Left kidney (tissue), 1 donor: ENCODE measurements at regions not wholly inside any gene's neighbourhood (a gene's known extent, or its start where the extent isn't known, plus 50 kb on each side); places are given as distances from the start of the nearest gene placed in this dataset.
A peak's percentile ranks its signal among the peaks of the same experiment; 100 is the strongest.
"Not testable (repeated sequence)": the region's sequence is repeated elsewhere in the genome, so short reads cannot be mapped to it uniquely, and the experiment has no call there.

ENCODE experiments used
- DNase-seq: peaks from one replicate; pipeline ENCODE4 v3.0.0-alpha.2; 2013

GRCh38 chr5:42089705-42090104 is 164.6 kb downstream of the FBXO4 start:
- no peak for DNase-seq

GRCh38 chr5:42090162-42090561 is 165.1 kb downstream of the FBXO4 start:
- DNase-seq = no peak

GRCh38 chr5:42099846-42100245 is 174.8 kb downstream of the FBXO4 start:
- not testable (repeated sequence) for DNase-seq

- DNase-seq = no peak
These were observed 183.4 kb downstream of the FBXO4 start for GRCh38 chr5:42108468-42108867.

- no peak for DNase-seq
These were observed 184.0 kb downstream of the FBXO4 start for GRCh38 chr5:42109006-42109572.

- not testable (repeated sequence) for DNase-seq
These were observed 190.6 kb downstream of the FBXO4 start for GRCh38 chr5:42115721-42116120.

GRCh38 chr5:42120070-42120469 is 195.0 kb downstream of the FBXO4 start:
- no peak for DNase-seq

GRCh38 chr5:42121401-42121800 is 196.3 kb downstream of the FBXO4 start:
- peak; percentile 55 for DNase-seq

GRCh38 chr5:42131081-42131480 is 206.0 kb downstream of the FBXO4 start:
- DNase-seq = no peak

- DNase-seq = no peak
These were observed 218.3 kb downstream of the FBXO4 start for GRCh38 chr5:42143361-42143760.

GRCh38 chr5:42148813-42149212 is 223.7 kb downstream of the FBXO4 start:
- no peak for DNase-seq

- DNase-seq = no peak
These were observed 232.1 kb downstream of the FBXO4 start for GRCh38 chr5:42157215-42157614.

- no peak for DNase-seq
These were observed 238.0 kb downstream of the FBXO4 start for GRCh38 chr5:42163083-42163482.

GRCh38 chr5:42168091-42168670 is 243.1 kb downstream of the FBXO4 start:
- no peak for DNase-seq

- not testable (repeated sequence) for DNase-seq
These were observed 247.1 kb upstream of the GHR start for GRCh38 chr5:42176118-42176517.

GRCh38 chr5:42179843-42180242 is 243.4 kb upstream of the GHR start:
- not testable (repeated sequence) for DNase-seq

- DNase-seq = no peak
These were observed 206.3 kb upstream of the GHR start for GRCh38 chr5:42216904-42217303.

- no peak for DNase-seq
These were observed 205.4 kb upstream of the GHR start for GRCh38 chr5:42217791-42218190.

- no peak for DNase-seq
These were observed 198.2 kb upstream of the GHR start for GRCh38 chr5:42225009-42225408.

GRCh38 chr5:42228279-42228678 is 195.0 kb upstream of the GHR start:
- no peak for DNase-seq

- no peak for DNase-seq
These were observed 192.4 kb upstream of the GHR start for GRCh38 chr5:42230839-42231238.

GRCh38 chr5:42235241-42235640 is 188.0 kb upstream of the GHR start:
- DNase-seq = no peak

GRCh38 chr5:42235837-42236236 is 187.4 kb upstream of the GHR start:
- DNase-seq = no peak

GRCh38 chr5:42241636-42242035 is 181.6 kb upstream of the GHR start:
- DNase-seq = no peak

GRCh38 chr5:42242210-42242609 is 181.0 kb upstream of the GHR start:
- no peak for DNase-seq
